Fibroblast of skin of right quadriceps (primary cell): ENCODE measurements at regions not wholly inside any gene's neighbourhood (a gene's known extent, or its start where the extent isn't known, plus 50 kb on each side); places are given as distances from the start of the nearest gene placed in this dataset.
A peak's percentile ranks its signal among the peaks of the same experiment; 100 is the strongest.
"Not testable (repeated sequence)": the region's sequence is repeated elsewhere in the genome, so short reads cannot be mapped to it uniquely, and the experiment has no call there.

ENCODE experiments used
- DNase-seq: peaks from one replicate; pipeline ENCODE4 v3.0.0-alpha.2; 2013

DNA sequence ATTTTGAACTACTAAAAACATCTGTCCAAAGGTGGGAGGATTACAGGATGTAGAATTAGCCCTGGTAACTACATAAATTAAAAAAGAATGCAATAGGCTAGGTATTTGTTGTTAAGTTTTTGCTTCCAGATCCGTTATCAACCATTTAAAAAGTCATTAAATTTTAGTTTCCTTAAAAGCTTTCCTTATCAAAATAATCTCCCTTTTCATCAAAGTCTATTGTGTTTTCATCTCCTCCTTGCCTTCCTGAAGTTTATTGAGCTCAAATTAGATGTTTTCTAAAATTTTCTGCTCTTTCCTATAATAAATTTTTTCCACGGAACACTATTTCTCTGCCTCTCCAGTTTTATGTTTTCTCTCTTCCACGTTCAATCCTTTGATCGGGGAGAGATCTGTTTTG is 108.6 kb downstream of the MEX3B start:
- DNase-seq: no peak

- no peak for DNase-seq
Measured at GRCh38 chr15:81930582-81931369, 115.0 kb downstream of the MEX3B start.

GRCh38 chr15:81929557-81929956 is 116.3 kb downstream of the MEX3B start:
- DNase-seq: no peak

- DNase-seq: no peak
Measured at GRCh38 chr15:81926981-81927380, 118.8 kb downstream of the MEX3B start.

- DNase-seq: no peak
Measured at GRCh38 chr15:81924729-81925128, 121.1 kb downstream of the MEX3B start.

DNA sequence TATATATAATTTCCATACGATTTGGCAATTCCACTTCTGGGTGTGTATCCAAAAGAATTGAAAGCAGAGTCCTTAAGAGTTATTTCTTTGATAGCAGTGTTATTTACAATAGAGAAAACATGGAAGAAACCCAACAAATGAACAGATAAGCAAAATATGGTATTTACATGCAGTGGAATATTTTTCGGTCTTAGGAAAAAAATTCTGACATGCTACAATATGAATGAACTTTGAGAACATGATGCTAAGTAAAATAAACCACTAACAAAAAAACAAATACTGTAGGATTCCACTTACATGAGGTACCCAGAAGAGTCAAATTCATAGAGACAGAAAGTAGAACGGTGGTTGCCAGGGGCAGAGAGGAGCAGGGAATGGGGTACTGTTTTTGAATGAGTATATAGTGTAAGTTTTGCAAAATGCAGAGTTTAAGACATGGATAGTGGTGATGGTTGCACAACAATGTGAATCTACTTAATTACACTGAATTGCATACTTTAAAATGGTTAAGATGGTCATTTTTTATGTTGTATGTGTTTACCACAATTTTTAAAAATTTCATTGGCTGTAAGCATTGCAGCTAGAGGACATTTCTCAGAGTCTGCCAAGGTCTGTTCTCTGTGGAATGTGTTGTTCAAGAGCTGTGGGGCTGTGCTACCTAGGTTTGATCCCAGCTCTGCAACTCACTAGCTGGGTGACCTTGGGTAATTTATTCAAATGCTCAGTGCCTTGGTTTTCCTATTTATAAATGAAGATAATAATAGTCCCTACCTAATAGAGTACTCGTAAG is 122.1 kb downstream of the MEX3B start:
- DNase-seq: peak; percentile 16

GRCh38 chr15:81922143-81922542 is 123.7 kb downstream of the MEX3B start:
- DNase-seq: no peak

GRCh38 chr15:81921163-81921562 is 124.7 kb downstream of the MEX3B start:
- no peak for DNase-seq

GRCh38 chr15:81918767-81919166 is 127.1 kb downstream of the MEX3B start:
- DNase-seq: not testable (repeated sequence)

DNA sequence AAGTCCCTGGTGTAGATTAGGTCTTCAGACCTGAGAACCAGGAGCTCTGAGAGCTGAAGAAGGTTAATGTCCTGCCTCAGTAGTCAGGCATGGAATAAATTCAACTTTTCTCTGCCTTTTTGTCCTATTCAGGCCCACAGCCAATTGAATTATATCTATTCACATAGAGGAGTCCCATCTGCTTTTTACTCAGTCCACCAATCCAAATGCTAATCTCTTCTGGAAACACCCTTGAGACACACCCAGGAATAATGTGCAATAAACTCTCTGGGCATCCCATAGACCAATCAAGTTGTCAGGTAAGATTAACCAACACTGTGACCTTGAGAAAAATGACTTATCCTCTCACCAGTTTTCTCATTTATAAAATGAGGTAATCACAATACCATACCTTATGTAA is 129.4 kb downstream of the MEX3B start:
- no peak for DNase-seq

DNA sequence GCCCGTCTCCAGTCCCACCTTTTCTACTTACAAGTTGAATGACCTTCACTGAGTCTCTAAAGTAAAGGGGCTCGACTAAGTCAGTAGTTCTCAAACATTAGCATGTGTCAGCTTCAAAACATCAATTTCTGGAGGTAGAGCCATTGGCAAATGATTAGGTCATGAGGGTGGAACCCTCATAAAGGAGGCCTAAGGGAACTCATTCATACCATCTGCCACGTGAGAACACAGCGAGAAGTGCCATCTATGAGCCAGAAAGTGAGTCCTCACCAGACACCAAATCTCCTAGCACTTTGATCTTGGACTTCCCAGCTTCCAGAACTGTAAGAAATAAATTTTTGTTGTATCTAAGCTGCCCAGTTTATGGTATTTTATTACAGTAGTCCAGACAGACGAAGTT is 129.8 kb downstream of the MEX3B start:
- DNase-seq: no peak

- DNase-seq: no peak
Measured at GRCh38 chr15:81914734-81915256, 131.0 kb downstream of the MEX3B start.

DNA sequence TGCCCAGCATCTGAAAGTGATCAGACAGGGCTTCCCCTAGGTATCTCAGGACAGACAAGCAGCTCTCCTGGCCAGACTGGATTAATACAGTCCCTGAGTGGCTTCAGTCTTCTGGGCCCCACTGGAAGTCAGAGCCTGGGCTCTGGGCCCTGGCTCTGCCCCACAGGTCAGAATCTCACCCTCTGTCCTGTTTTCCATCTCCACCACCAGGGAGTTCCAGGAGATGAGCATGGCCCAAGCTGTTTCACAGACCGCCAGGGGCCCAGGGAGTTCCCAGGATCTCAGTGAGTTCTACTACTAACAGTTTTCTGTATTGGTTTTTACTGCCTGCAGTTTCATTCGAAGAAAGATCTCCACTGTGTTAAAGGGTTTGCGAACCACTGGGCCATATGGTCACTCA is 131.5 kb downstream of the MEX3B start:
- DNase-seq: no peak

DNA sequence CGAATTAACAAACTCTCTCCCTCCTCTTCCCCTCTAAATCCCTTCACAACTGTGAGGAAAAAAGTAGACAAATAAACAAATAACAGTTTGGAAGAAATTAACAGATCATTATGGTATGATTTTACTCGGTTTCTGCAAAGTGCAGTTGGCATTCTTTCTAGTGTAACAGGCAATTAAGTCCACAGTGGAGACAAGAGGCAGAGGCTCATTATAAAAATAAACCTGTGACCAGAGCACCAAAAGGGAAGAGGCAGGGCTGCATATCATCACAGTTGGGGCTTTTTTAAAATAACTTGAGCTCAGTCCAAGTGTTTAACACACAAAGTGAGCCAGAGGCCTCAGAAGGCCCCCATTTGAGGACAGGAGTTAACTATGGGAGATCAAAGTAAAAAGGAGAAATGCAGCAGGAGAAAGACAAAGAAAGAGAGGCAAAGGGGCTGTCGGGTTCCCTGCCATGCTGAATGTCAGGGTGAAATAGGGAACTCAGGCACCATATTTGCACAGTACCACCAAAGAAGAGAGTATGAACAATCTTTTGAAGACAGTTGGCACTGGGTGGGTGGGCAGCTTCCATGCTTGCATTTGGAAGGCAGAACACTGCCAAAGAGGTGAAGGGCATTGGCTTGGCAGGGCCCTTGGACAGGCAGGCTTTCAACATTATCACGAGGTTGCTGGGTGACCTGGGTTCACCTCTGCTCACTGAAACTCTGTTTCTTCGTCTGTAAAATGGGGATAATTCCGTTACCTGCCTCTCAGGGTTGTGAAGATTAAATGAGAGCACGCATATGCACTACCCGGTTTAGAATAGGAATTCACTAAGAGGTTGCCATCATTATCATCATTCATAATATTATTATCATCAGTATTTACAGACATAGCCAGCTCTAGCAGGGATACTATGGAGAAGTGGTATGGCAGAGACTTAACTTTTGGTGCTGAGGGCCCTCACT is 134.5 kb downstream of the MEX3B start:
- DNase-seq: no peak

DNA sequence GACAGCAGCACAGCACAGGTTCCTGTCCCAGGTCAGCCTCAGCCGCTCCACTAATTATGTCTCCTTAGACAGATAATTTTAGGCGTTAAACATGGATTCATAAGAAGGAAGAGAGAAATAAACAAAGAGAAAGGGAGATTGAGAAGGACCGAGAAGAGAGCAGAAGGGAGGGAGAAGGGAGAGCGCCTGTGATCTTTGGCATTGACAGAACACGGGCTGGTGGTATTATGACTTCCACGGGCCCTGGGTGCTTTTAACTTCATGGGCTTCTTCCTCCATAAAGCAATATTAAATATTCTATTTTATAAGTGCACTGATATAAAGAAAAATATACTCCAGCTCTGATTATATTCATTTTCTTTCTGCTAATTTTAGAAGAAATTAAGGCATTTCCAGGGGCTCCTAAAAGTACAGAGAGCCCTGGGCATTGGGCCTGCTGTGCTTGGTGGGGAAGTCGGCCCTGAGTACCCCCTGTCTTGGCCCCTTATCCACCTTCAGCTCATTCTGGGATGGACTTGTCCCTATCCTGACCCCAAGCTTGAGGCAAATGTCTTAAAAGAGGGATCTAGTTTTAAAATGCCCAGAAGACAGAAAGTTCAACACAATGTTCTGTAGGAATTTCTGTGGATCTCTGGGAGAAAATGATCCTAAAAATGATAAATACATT is 135.3 kb downstream of the MEX3B start:
- DNase-seq: no peak

- DNase-seq: no peak
Measured at GRCh38 chr15:81909011-81909358, 136.8 kb downstream of the MEX3B start.

DNA sequence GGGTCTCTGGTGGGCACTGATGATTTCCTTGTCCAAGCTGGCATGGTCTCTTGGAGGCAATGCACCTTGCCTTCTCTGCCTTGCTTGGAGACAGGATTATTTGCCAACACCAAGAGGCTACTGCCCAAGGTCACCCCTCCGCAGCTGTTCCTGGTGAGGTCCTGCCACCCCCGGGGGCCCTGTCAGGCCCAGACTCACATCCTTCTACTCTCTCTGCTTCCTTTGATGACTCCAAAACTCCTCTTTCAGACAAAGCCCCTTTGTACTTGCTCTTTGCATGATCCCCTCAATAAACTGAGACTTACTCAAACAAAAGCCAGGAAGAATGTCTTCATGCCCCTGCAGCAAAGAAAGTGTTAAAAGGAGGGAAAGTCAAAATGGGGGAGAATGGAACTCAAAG is 137.7 kb downstream of the MEX3B start:
- DNase-seq: no peak

- peak; percentile 57 for DNase-seq
Measured at GRCh38 chr15:81907521-81907920, 138.3 kb downstream of the MEX3B start.

- no peak for DNase-seq
Measured at GRCh38 chr15:81905889-81906288, 139.9 kb downstream of the MEX3B start.

DNA sequence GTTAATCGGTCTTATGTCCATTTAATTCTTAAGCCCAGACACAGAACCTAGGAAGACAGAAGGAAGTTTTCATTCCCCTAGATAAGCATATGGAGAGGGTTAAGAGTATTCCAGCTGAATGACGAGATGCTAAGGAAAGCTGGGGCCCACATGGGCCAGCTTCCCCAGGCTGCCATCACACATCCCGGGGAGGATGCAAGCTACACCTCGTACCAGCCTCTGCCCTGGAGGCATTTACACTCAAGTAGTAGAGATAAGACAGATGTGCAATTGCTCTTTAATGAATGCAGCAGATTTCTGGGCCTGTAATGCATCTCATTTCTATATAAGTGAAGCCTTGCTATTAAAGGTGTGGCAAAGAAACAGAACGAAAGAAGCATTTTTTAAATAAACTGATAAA is 144.5 kb downstream of the MEX3B start:
- no peak for DNase-seq

DNA sequence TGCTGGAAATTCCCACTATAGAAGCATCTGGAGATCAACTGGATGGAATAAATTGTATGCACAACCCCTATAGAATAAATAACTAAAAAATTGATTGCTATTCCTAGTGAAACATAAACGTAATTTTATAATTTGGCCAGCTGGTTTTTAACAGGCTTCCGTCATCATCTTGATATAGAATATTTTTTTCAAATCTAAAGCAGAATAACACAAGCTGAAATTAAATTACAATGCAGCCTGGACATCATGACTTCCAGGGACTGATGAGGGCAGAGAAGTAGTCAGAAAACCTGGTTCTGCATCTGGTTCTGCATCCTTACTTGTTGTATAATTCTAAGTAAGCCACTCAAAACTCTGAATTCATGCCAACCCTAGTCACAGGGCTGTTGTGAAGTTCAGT is 146.1 kb downstream of the MEX3B start:
- DNase-seq: no peak

DNA sequence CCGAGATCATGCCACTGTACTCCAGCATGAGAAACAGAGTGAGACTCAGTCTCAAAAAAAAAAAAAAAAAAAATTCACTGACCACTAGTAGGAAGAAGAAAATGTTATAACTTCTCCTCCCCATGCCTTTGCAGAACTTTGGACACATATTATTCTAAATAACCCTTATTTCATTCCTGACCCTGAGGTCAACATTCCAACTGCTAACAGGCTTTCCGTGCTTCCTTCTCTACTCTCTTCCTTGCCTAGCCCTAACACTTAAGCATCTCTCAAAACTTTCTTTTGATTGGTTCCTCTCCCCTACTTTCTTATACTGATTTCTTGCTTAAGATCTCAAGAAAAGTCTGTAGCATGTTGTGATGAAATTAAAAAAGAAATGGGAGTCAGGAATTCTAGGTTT is 146.8 kb downstream of the MEX3B start:
- DNase-seq: no peak
